ENCODE measurements at regions not wholly inside any gene's neighbourhood (a gene's known extent, or its start where the extent isn't known, plus 50 kb on each side); places are given as distances from the start of the nearest gene placed in this dataset.

GRCh38 chr2:160876765-160877164 is 283.5 kb upstream of the TANK start:
- no peak for DNase-seq (ENCODE audit: low spot score)

GRCh38 chr2:160878618-160879017 is 281.6 kb upstream of the TANK start:
- DNase-seq (ENCODE audit: low spot score), result no peak

GRCh38 chr2:160882906-160883305 is 277.3 kb upstream of the TANK start:
- DNase-seq (ENCODE audit: low spot score), result no peak

- DNase-seq (ENCODE audit: low spot score), result no peak
Observed at GRCh38 chr2:160884056-160884455, 276.2 kb upstream of the TANK start.

- no peak for DNase-seq (ENCODE audit: low spot score)
Observed at GRCh38 chr2:160889439-160890170, 270.6 kb upstream of the TANK start.

- no peak for DNase-seq (ENCODE audit: low spot score)
Observed at GRCh38 chr2:160890667-160891352, 269.4 kb upstream of the TANK start.

GRCh38 chr2:160891353-160891740 is 268.9 kb upstream of the TANK start:
- no peak for DNase-seq (ENCODE audit: low spot score)

- no peak for DNase-seq (ENCODE audit: low spot score)
Observed at GRCh38 chr2:160892204-160892603, 268.0 kb upstream of the TANK start.

- DNase-seq (ENCODE audit: low spot score), result no peak
Observed at GRCh38 chr2:160893581-160893980, 266.6 kb upstream of the TANK start.

- no peak for DNase-seq (ENCODE audit: low spot score)
Observed at GRCh38 chr2:160898581-160899307, 261.5 kb upstream of the TANK start.

- no peak for DNase-seq (ENCODE audit: low spot score)
Observed at GRCh38 chr2:160901613-160902012, 258.6 kb upstream of the TANK start.

- DNase-seq (ENCODE audit: low spot score), result no peak
Observed at GRCh38 chr2:160905862-160906261, 254.4 kb upstream of the TANK start.

- no peak for DNase-seq (ENCODE audit: low spot score)
Observed at GRCh38 chr2:160906878-160907277, 253.3 kb upstream of the TANK start.

- DNase-seq (ENCODE audit: low spot score), result no peak
Observed at GRCh38 chr2:160907738-160908137, 252.5 kb upstream of the TANK start.

- no peak for DNase-seq (ENCODE audit: low spot score)
Observed at GRCh38 chr2:160908157-160908556, 252.1 kb upstream of the TANK start.

- no peak for DNase-seq (ENCODE audit: low spot score)
Observed at GRCh38 chr2:160909781-160910242, 250.4 kb upstream of the TANK start.

GRCh38 chr2:160910681-160911080 is 249.5 kb upstream of the TANK start:
- no peak for DNase-seq (ENCODE audit: low spot score)

GRCh38 chr2:160911258-160911657 is 249.0 kb upstream of the TANK start:
- DNase-seq (ENCODE audit: low spot score), result no peak

- DNase-seq (ENCODE audit: low spot score), result no peak
Observed at GRCh38 chr2:160912276-160912675, 248.0 kb upstream of the TANK start.

GRCh38 chr2:160913323-160913722 is 246.9 kb upstream of the TANK start:
- DNase-seq (ENCODE audit: low spot score), result no peak

- no peak for DNase-seq (ENCODE audit: low spot score)
Observed at GRCh38 chr2:160914217-160914616, 246.0 kb upstream of the TANK start.

GRCh38 chr2:160916300-160916699 is 243.9 kb upstream of the TANK start:
- DNase-seq (ENCODE audit: low spot score), result no peak

GRCh38 chr2:160917850-160918249 is 242.4 kb upstream of the TANK start:
- no peak for DNase-seq (ENCODE audit: low spot score)
